Stimulated activated CD8-positive, alpha-beta memory T cell treated with anti-CD3 and anti-CD28 coated beads, Interleukin-12 subunit alpha, Interleukin-12 subunit beta, amount 100 ng/mL, for 4 hours (primary cell): ENCODE measurements at regions not wholly inside any gene's neighbourhood (a gene's known extent, or its start where the extent isn't known, plus 50 kb on each side); places are given as distances from the start of the nearest gene placed in this dataset.
"Not testable (repeated sequence)": the region's sequence is repeated elsewhere in the genome, so short reads cannot be mapped to it uniquely, and the experiment has no call there.

ENCODE experiments used
- DNase-seq: peaks from one replicate; pipeline ENCODE4 v3.0.0-alpha.2; 2020; ENCODE audit warnings: low read depth

- no peak for DNase-seq
Measured at GRCh38 chr10:64416011-64416410, 894.8 kb downstream of the REEP3 start.

- no peak for DNase-seq
Measured at GRCh38 chr10:64419461-64419860, 898.3 kb downstream of the REEP3 start.

GRCh38 chr10:64426745-64427144 is 905.5 kb downstream of the REEP3 start:
- no peak for DNase-seq

GRCh38 chr10:64430690-64431323 is 909.6 kb downstream of the REEP3 start:
- no peak for DNase-seq

GRCh38 chr10:64441872-64442271 is 920.7 kb downstream of the REEP3 start:
- DNase-seq, result not testable (repeated sequence)

GRCh38 chr10:64444163-64444562 is 923.0 kb downstream of the REEP3 start:
- DNase-seq, result no peak

GRCh38 chr10:64444564-64444963 is 923.4 kb downstream of the REEP3 start:
- no peak for DNase-seq

- DNase-seq, result no peak
Measured at GRCh38 chr10:64449603-64450002, 928.4 kb downstream of the REEP3 start.

- DNase-seq, result no peak
Measured at GRCh38 chr10:64450312-64450711, 929.1 kb downstream of the REEP3 start.

GRCh38 chr10:64454962-64455361 is 933.8 kb downstream of the REEP3 start:
- DNase-seq, result no peak

- DNase-seq, result no peak
Measured at GRCh38 chr10:64458306-64458705, 937.1 kb downstream of the REEP3 start.

- no peak for DNase-seq
Measured at GRCh38 chr10:64463406-64463805, 942.2 kb downstream of the REEP3 start.

GRCh38 chr10:64465653-64466052 is 944.5 kb downstream of the REEP3 start:
- DNase-seq, result no peak

GRCh38 chr10:64468219-64468618 is 947.0 kb downstream of the REEP3 start:
- DNase-seq, result no peak

- no peak for DNase-seq
Measured at GRCh38 chr10:64476506-64476905, 955.3 kb downstream of the REEP3 start.

GRCh38 chr10:64477791-64478190 is 956.6 kb downstream of the REEP3 start:
- DNase-seq, result no peak

GRCh38 chr10:64484811-64485330 is 963.7 kb downstream of the REEP3 start:
- no peak for DNase-seq

- no peak for DNase-seq
Measured at GRCh38 chr10:64486149-64486548, 964.9 kb downstream of the REEP3 start.

GRCh38 chr10:64486901-64487300 is 965.7 kb downstream of the REEP3 start:
- no peak for DNase-seq

GRCh38 chr10:64494901-64495300 is 973.7 kb downstream of the REEP3 start:
- no peak for DNase-seq

GRCh38 chr10:64497306-64497705 is 976.1 kb downstream of the REEP3 start:
- no peak for DNase-seq

- DNase-seq, result no peak
Measured at GRCh38 chr10:64501807-64502206, 980.6 kb downstream of the REEP3 start.

GRCh38 chr10:64502936-64503335 is 981.7 kb downstream of the REEP3 start:
- no peak for DNase-seq

GRCh38 chr10:64503429-64503828 is 982.2 kb downstream of the REEP3 start:
- no peak for DNase-seq
